ENCODE measurements at regions not wholly inside any gene's neighbourhood (a gene's known extent, or its start where the extent isn't known, plus 50 kb on each side); places are given as distances from the start of the nearest gene placed in this dataset.

DNA sequence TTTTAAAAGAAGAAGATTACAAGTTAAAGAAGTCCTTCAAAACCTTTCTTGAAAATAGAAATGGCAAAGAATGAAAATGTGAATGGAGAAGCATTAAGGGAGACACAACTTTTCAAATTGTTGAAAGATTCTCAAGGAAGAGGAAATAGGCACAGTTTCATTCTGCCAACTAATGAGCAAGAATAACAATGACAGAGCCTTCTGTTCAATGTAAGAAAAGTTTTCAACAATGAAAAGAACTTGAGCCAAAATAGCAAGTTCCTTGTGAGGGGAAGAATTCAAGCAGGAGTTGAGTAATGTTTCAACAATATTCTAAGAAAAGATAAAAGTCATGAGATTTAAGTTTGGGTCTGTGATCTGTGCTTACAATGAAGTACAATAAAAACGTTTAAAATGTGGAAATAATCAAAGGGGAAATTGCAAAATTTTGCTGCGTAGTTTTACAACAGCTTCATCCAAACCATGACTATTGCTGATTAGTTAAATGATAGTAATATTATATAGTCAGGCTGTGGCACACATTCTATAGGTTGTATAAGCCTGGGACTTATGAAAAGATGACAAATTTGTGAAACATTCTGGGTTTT lies 122.6 kb downstream of the METTL4 start:
- DNase-seq (ENCODE audit: low read depth in 2 of 3, low spot score in 2 of 3), result no peak

GRCh38 chr18:2451556-2451955 lies 119.7 kb downstream of the METTL4 start:
- no peak for DNase-seq (ENCODE audit: low read depth in 2 of 3, low spot score in 2 of 3)

DNA sequence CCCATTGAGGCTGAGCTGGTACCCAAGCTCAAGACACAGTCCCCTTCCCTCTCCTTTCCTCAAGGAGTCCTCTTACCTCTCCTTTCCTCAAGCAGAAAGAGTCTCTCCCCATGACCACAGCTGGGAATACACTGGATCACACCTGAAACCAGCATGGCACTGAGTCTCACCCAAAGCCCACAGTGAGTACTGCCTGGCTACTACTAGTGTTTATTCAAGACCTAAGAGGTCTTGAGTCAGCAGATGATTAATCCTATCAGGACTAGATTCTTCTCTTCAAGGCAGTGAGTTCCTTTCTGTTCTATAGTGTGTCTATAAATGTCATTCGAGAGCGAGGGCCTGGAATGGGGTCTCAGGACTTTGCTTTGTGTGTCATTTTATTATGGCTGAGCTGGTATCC lies 111.4 kb downstream of the METTL4 start:
- DNase-seq (ENCODE audit: low read depth in 2 of 3, low spot score in 2 of 3), result no peak

GRCh38 chr18:2466978-2467377 lies 104.3 kb downstream of the METTL4 start:
- DNase-seq (ENCODE audit: low read depth in 2 of 3, low spot score in 2 of 3), result no peak

DNA sequence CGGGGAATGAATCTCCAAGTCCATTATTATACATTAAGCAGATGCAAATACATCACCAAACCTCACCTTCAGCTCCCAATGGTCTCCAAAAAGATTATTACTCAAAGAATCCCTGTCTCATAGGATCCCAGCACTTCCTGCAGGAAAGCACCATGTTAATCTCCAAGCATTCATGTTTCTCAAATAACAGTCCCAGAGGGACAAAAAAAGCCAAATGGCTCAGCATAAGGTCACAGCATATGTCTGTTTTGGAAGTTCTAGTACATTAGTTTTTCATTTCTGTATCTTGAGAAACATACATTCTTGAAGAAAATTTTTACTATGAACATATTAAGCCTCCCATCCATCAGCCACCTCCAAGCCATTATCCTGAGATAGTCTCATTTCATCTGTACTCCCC lies 103.3 kb downstream of the METTL4 start:
- no peak for DNase-seq (ENCODE audit: low read depth in 2 of 3, low spot score in 2 of 3)

DNA sequence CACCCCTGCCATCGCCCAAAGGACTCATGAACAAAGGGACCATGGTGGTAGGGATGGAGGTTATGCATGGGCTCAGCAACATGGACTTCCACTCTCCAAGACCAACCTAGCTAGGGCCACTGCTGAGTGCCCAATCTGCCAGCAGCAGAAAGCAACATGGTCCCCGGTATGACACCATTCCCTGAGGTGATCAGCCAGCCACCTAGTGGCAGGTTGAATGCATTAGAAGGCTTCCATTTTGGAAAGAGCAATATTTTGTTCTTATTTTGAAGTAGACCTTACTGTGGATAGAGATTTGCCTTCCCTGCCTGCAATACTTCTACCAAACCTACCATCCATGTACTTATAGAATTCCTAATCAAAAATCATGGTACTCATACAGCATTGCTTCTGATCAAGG lies 99.8 kb downstream of the METTL4 start:
- DNase-seq (ENCODE audit: low read depth in 2 of 3, low spot score in 2 of 3), result no peak

DNA sequence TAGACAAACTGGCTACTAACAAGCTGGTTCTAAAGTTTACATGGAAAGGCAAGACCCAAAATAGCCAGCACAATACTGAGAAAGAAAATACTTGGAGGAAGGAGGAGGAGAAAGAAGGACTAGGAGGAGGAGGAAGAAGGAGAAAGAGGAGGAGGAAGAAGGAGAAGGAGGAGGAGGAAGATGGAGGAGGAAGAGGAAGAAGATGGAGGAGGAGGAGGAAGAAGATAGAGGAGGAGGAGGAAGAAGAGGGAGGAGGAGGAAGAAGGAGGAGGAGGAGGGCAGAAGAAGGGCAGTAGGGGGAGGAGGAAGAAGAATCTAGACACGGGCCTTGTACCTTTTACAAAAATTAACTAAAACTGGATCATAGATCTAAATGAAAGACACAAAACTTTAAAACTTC lies 92.6 kb downstream of the METTL4 start:
- no peak for DNase-seq (ENCODE audit: low read depth in 2 of 3, low spot score in 2 of 3)

- no peak for DNase-seq (ENCODE audit: low read depth in 2 of 3, low spot score in 2 of 3)
Measured at GRCh38 chr18:2480536-2480935, 90.8 kb downstream of the METTL4 start.

- DNase-seq (ENCODE audit: low read depth in 2 of 3, low spot score in 2 of 3), result no peak
Measured at GRCh38 chr18:2482706-2483475, 88.4 kb downstream of the METTL4 start.

GRCh38 chr18:2485983-2486382 lies 85.3 kb downstream of the METTL4 start:
- DNase-seq (ENCODE audit: low read depth in 2 of 3, low spot score in 2 of 3), result no peak

- DNase-seq (ENCODE audit: low read depth in 2 of 3, low spot score in 2 of 3), result no peak
Measured at GRCh38 chr18:2486426-2486825, 84.9 kb downstream of the METTL4 start.

Measured in activated CD8-positive, alpha-beta memory T cell treated with anti-CD3 and anti-CD28 coated beads for 48 hours (primary cell).